ENCODE measurements at regions not wholly inside any gene's neighbourhood (a gene's known extent, or its start where the extent isn't known, plus 50 kb on each side); places are given as distances from the start of the nearest gene placed in this dataset.

DNA sequence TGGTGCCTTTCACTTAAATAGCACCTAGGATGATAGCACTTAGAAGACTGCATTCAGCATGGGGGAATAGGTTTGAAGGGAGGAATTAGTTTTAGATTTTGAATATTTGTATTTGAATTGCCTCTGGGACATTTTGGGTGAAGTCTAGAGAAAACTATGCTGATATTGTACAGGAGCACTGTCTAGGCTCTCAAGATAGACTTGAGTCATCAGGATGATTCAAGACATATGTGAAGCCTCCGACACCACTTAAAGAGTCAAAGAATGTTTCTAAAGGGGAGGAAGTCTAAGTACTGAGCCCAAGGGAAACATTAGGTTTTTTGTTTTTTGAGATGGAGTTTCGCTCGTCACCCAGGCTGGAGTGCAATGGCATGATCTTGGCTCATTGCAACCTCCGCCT lies 63.9 kb upstream of the CCDC180 start:
- TF ChIP-seq PAX8 (CRISPR knock-in tag; IDR thresholded peaks at IDR 0.05; ENCODE audit: borderline replicate concordance) (no peak), EP300 (IDR thresholded peaks at IDR 0.05; ENCODE audit: low read depth in 2 of 2, low read length in 2 of 2) (no peak), EP300 (CRISPR knock-in tag; IDR thresholded peaks at IDR 0.05; ENCODE audit: borderline replicate concordance) (no peak), ZNF430 (CRISPR knock-in tag; IDR thresholded peaks at IDR 0.05) (no peak), RFX5 (IDR thresholded peaks at IDR 0.05; ENCODE audit: low read depth, low read length) (no peak), NFYB (CRISPR knock-in tag; IDR thresholded peaks at IDR 0.05) (no peak), ZNF10 (CRISPR knock-in tag; IDR thresholded peaks at IDR 0.05; ENCODE audit: borderline replicate concordance, low read depth) (no peak), KLF16 (CRISPR knock-in tag; IDR thresholded peaks at IDR 0.05) (no peak), HDAC2 (CRISPR knock-in tag; IDR thresholded peaks at IDR 0.05) (no peak), ZNF746 (CRISPR knock-in tag; IDR thresholded peaks at IDR 0.05) (no peak)
- TF ChIP-seq, protein P1, sequence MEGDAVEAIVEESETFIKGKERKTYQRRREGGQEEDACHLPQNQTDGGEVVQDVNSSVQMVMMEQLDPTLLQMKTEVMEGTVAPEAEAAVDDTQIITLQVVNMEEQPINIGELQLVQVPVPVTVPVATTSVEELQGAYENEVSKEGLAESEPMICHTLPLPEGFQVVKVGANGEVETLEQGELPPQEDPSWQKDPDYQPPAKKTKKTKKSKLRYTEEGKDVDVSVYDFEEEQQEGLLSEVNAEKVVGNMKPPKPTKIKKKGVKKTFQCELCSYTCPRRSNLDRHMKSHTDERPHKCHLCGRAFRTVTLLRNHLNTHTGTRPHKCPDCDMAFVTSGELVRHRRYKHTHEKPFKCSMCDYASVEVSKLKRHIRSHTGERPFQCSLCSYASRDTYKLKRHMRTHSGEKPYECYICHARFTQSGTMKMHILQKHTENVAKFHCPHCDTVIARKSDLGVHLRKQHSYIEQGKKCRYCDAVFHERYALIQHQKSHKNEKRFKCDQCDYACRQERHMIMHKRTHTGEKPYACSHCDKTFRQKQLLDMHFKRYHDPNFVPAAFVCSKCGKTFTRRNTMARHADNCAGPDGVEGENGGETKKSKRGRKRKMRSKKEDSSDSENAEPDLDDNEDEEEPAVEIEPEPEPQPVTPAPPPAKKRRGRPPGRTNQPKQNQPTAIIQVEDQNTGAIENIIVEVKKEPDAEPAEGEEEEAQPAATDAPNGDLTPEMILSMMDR (CRISPR knock-in tag; IDR thresholded peaks at IDR 0.05) = no peak
- TF ChIP-seq, protein P2, sequence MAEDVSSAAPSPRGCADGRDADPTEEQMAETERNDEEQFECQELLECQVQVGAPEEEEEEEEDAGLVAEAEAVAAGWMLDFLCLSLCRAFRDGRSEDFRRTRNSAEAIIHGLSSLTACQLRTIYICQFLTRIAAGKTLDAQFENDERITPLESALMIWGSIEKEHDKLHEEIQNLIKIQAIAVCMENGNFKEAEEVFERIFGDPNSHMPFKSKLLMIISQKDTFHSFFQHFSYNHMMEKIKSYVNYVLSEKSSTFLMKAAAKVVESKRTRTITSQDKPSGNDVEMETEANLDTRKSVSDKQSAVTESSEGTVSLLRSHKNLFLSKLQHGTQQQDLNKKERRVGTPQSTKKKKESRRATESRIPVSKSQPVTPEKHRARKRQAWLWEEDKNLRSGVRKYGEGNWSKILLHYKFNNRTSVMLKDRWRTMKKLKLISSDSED (CRISPR knock-in tag; IDR thresholded peaks at IDR 0.05) = no peak
- TF ChIP-seq, protein P3, sequence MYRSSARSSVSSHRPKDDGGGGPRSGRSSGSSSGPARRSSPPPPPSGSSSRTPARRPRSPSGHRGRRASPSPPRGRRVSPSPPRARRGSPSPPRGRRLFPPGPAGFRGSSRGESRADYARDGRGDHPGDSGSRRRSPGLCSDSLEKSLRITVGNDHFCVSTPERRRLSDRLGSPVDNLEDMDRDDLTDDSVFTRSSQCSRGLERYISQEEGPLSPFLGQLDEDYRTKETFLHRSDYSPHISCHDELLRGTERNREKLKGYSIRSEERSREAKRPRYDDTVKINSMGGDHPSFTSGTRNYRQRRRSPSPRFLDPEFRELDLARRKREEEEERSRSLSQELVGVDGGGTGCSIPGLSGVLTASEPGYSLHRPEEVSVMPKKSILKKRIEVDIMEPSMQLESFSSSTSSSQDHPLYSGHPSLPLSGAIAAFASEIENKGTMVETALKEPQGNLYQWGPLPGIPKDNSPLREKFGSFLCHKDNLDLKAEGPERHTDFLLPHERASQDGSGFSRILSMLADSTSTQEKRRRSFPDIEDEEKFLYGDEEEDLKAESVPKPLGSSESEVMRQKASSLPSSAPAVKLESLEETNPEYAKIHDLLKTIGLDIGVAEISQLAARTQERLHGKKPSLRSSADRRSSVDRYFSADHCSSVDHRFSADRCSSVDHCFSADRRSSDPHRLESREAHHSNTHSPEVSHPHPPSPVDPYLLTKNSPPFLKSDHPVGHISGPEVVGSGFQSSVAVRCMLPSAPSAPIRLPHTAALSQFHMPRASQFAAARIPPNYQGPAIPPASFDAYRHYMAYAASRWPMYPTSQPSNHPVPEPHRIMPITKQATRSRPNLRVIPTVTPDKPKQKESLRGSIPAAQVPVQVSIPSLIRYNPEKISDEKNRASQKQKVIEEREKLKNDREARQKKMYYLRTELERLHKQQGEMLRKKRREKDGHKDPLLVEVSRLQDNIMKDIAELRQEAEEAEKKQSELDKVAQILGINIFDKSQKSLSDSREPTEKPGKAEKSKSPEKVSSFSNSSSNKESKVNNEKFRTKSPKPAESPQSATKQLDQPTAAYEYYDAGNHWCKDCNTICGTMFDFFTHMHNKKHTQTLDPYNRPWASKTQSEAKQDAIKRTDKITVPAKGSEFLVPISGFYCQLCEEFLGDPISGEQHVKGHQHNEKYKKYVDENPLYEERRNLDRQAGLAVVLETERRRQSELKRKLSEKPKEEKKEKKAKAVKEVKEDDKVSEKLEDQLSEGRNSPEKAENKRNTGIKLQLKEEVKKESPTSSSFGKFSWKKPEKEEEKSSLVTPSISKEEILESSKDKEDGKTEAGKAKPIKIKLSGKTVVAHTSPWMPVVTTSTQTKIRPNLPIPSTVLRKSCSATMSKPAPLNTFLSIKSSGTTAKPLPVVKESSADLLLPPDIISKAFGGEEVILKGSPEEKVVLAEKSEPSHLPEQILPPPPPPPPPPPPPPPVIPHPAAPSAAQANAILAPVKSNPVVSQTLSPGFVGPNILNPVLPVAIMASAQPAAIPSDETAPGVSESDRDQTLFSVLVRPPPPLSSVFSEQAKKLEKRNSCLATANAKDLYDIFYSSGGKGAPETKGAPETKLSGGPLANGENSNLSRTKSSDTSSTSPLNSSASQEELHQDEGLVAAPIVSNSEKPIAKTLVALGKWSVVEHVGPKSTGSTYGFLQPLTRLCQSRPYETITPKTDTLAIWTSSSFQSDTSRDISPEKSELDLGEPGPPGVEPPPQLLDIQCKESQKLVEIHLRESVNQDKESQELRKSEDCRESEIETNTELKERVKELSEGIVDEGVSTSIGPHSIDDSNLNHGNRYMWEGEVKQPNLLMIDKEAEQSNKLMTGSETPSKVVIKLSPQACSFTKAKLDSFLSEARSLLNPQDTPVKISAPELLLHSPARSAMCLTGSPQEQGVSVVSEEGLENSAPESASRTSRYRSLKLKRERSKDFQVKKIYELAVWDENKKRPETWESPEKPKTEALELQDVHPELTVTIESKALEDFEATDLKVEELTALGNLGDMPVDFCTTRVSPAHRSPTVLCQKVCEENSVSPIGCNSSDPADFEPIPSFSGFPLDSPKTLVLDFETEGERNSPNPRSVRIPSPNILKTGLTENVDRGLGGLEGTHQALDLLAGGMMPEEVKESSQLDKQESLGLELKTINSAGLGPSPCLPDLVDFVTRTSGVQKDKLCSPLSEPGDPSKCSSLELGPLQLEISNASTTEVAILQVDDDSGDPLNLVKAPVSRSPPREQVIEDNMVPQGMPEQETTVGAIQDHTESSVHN (CRISPR knock-in tag; IDR thresholded peaks at IDR 0.05) = no peak
